ENCODE measurements at regions not wholly inside any gene's neighbourhood (a gene's known extent, or its start where the extent isn't known, plus 50 kb on each side); places are given as distances from the start of the nearest gene placed in this dataset.
"Not testable (repeated sequence)": the region's sequence is repeated elsewhere in the genome, so short reads cannot be mapped to it uniquely, and the experiment has no call there.

- DNase-seq (ENCODE audit: low read depth), result no peak
Measured at GRCh38 chr1:98287626-98288025, 366.8 kb upstream of the DPYD start.

- no peak for DNase-seq (ENCODE audit: low read depth)
Measured at GRCh38 chr1:98286656-98287055, 365.8 kb upstream of the DPYD start.

GRCh38 chr1:98285286-98285685 is 364.5 kb upstream of the DPYD start:
- DNase-seq (ENCODE audit: low read depth), result not testable (repeated sequence)

GRCh38 chr1:98280049-98280448 is 359.2 kb upstream of the DPYD start:
- DNase-seq (ENCODE audit: low read depth), result no peak

GRCh38 chr1:98278055-98278454 is 357.2 kb upstream of the DPYD start:
- no peak for DNase-seq (ENCODE audit: low read depth)

GRCh38 chr1:98277118-98277517 is 356.3 kb upstream of the DPYD start:
- no peak for DNase-seq (ENCODE audit: low read depth)

- DNase-seq (ENCODE audit: low read depth), result no peak
Measured at GRCh38 chr1:98276514-98276913, 355.7 kb upstream of the DPYD start.

- DNase-seq (ENCODE audit: low read depth), result no peak
Measured at GRCh38 chr1:98268316-98268715, 347.5 kb upstream of the DPYD start.

- no peak for DNase-seq (ENCODE audit: low read depth)
Measured at GRCh38 chr1:98267423-98267822, 346.6 kb upstream of the DPYD start.

- DNase-seq (ENCODE audit: low read depth), result no peak
Measured at GRCh38 chr1:98264727-98265126, 343.9 kb upstream of the DPYD start.

- DNase-seq (ENCODE audit: low read depth), result no peak
Measured at GRCh38 chr1:98260839-98261238, 340.0 kb upstream of the DPYD start.

GRCh38 chr1:98260412-98260811 is 339.6 kb upstream of the DPYD start:
- DNase-seq (ENCODE audit: low read depth), result no peak

- DNase-seq (ENCODE audit: low read depth), result no peak
Measured at GRCh38 chr1:98256700-98257099, 335.9 kb upstream of the DPYD start.

GRCh38 chr1:98253145-98253544 is 332.3 kb upstream of the DPYD start:
- no peak for DNase-seq (ENCODE audit: low read depth)

- DNase-seq (ENCODE audit: low read depth), result no peak
Measured at GRCh38 chr1:98251497-98251896, 330.7 kb upstream of the DPYD start.

- no peak for DNase-seq (ENCODE audit: low read depth)
Measured at GRCh38 chr1:98232678-98233077, 311.8 kb upstream of the DPYD start.

GRCh38 chr1:98222706-98223105 is 301.9 kb upstream of the DPYD start:
- no peak for DNase-seq (ENCODE audit: low read depth)

- no peak for DNase-seq (ENCODE audit: low read depth)
Measured at GRCh38 chr1:98221923-98222322, 301.1 kb upstream of the DPYD start.

- no peak for DNase-seq (ENCODE audit: low read depth)
Measured at GRCh38 chr1:98217601-98218000, 296.8 kb upstream of the DPYD start.

GRCh38 chr1:98216304-98216703 is 295.5 kb upstream of the DPYD start:
- DNase-seq (ENCODE audit: low read depth), result no peak

- no peak for DNase-seq (ENCODE audit: low read depth)
Measured at GRCh38 chr1:98211271-98211845, 290.5 kb upstream of the DPYD start.

- no peak for DNase-seq (ENCODE audit: low read depth)
Measured at GRCh38 chr1:98210563-98210962, 289.7 kb upstream of the DPYD start.

- peak; percentile 44 for DNase-seq (ENCODE audit: low read depth)
Measured at GRCh38 chr1:98210064-98210463, 289.2 kb upstream of the DPYD start.

GRCh38 chr1:98205291-98206017 is 284.6 kb upstream of the DPYD start:
- no peak for DNase-seq (ENCODE audit: low read depth)

Measured in stromal cell of bone marrow (primary cell).